ENCODE measurements at regions not wholly inside any gene's neighbourhood (a gene's known extent, or its start where the extent isn't known, plus 50 kb on each side); places are given as distances from the start of the nearest gene placed in this dataset.
A peak's percentile ranks its signal among the peaks of the same experiment; 100 is the strongest.

- H3K4me1 ChIP-seq = no peaks in the 10 kb centered on the region
- no peak for DNase-seq
- H3K4me3 ChIP-seq = no peak overlapping the region
- no peak overlapping the region for H3K27ac ChIP-seq
- no peaks in the 10 kb centered on the region for H3K36me3 ChIP-seq
- no peaks in the 10 kb centered on the region for H3K9me3 ChIP-seq (replicated peaks)
- no peaks in the 10 kb centered on the region for H3K27me3 ChIP-seq
Measured at GRCh38 chr12:127900386-127900785, 366.6 kb upstream of the TMEM132C start.

DNA sequence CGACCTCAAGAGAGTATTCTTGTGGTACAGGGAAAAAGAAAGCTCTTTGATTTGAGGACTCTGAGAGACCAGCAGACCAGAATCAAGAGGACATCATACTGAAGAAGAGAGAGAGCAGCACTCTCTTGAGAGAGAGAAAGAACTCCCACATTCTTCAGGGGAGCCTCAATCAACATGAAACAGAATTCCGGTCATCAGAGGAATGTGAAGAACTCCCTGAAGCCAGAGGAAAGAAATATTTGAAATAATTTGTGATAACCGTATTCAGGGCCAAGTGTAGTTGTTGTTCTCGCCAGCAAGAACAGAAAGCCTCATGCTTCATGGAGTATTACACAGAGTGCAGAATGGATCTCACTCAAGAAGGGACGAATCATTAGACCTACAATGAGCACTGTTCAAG is 363.8 kb upstream of the TMEM132C start:
- Histone ChIP-seq H3K4me1 (no peaks in the 10 kb centered on the region), H3K27me3 (no peaks in the 10 kb centered on the region), H3K9me3 (replicated peaks) (no peaks in the 10 kb centered on the region), H3K27ac (no peak overlapping the region), H3K4me3 (no peak overlapping the region), H3K36me3 (no peaks in the 10 kb centered on the region)
- DNase-seq = no peak

DNA sequence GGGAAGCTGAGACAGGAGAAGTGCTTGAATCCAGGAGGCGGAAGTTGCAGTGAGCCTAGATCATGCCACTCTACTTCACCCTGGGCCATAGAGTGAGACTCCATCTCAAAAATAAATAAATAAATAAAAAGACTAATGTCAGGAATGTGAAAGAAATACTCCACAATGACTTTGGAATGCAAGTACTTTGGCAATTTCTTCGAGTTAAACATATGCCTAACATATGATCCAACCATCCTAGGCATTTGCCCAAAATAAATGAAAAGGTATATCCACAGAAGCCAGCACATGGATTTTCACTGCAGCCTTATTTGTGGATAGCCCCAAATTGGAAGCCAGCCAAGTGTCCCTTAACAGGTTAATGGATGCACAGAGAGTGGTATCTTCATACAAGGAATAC is 357.9 kb upstream of the TMEM132C start:
- Histone ChIP-seq H3K27ac (no peak overlapping the region), H3K36me3 (no peaks in the 10 kb centered on the region), H3K4me3 (no peak overlapping the region), H3K4me1 (no peaks in the 10 kb centered on the region), H3K27me3 (no peaks in the 10 kb centered on the region), H3K9me3 (replicated peaks) (no peaks in the 10 kb centered on the region)
- DNase-seq = no peak

GRCh38 chr12:127911291-127911690 is 355.7 kb upstream of the TMEM132C start:
- DNase-seq = no peak
- Histone ChIP-seq H3K36me3 (no peaks in the 10 kb centered on the region), H3K9me3 (replicated peaks) (no peaks in the 10 kb centered on the region), H3K4me1 (no peaks in the 10 kb centered on the region), H3K27me3 (no peaks in the 10 kb centered on the region), H3K4me3 (no peak overlapping the region), H3K27ac (no peak overlapping the region)

DNA sequence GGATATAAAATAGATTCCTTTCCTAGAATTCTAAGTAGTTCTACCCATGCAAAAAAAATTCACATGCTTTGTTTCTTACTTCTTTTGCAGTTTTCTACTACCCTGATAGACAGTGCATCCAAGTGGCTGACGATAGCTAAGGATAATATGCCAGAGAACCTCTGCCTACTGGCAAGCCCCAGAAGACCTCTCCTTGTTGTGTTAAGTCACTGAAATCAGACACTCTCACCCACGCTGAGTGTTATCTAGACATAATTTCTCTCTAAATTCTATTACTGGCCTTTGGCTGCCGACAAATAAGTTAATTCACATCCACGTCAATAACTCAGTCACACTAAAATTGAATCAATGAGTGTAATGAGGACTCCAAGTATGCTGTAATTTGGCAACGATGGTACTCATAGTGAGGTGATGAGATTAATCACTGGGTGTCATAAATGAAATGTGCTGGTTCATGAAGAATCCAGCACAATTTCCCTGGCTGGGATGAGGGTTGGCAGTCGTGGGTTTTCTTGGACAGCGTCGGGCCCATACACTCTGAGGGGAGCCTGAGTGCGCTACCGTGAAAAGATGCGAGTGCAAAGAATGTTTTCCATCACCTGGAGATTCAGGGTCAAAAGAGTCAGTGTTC is 354.8 kb upstream of the TMEM132C start:
- Histone ChIP-seq H3K4me3 (no peak overlapping the region), H3K4me1 (no peaks in the 10 kb centered on the region), H3K9me3 (replicated peaks) (no peaks in the 10 kb centered on the region), H3K36me3 (no peaks in the 10 kb centered on the region), H3K27ac (no peak overlapping the region), H3K27me3 (no peaks in the 10 kb centered on the region)
- no peak for DNase-seq

DNA sequence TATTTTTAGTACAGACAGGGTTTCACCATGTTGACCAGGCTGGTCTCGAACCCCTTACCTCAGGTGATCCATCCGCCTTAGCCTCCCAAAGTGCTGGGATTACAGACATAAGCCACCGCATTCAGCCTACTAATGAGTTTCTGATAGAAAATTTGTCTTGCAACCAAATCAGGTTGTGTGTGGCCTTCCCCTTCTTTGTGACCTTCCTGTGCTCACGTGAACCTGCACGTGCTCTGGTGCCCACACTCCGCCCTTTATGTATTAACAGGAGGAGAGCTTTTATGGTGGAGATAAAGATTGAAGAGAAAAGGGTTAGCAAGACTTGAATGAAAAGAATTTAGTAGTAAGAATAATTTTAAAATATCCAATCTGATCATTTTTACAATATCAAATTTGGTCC is 343.5 kb upstream of the TMEM132C start:
- Histone ChIP-seq H3K9me3 (replicated peaks) (no peaks in the 10 kb centered on the region), H3K27ac (no peak overlapping the region), H3K4me3 (no peak overlapping the region), H3K27me3 (no peaks in the 10 kb centered on the region), H3K36me3 (no peaks in the 10 kb centered on the region), H3K4me1 (peaks cover 2% of the 10 kb centered on the region)
- no peak for DNase-seq

DNA sequence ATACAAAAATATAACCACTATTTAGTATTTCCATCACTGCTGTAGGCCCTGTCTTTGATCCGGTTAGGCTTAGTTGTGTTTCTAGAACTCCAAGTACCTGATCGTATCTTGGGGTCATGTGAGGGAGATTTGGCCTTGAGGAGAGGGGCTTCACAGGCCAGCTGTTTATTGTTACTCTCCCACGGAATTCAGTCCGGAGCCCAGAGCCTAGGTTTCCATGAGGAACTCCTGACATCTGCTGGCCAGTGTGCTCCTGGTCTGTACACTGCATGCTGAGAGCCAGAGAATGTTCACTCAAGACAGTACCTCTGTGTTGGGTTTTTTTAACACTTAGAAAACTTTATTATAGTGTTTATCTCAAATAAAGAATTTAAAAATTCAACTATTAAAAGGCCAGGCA is 341.0 kb upstream of the TMEM132C start:
- no peaks in the 10 kb centered on the region for H3K36me3 ChIP-seq
- H3K27ac ChIP-seq = no peak overlapping the region
- H3K9me3 ChIP-seq (replicated peaks) = no peaks in the 10 kb centered on the region
- H3K4me3 ChIP-seq = no peak overlapping the region
- DNase-seq = peak; percentile 22 to 67
- no peaks in the 10 kb centered on the region for H3K27me3 ChIP-seq
- peaks cover 7% of the 10 kb centered on the region for H3K4me1 ChIP-seq

DNA sequence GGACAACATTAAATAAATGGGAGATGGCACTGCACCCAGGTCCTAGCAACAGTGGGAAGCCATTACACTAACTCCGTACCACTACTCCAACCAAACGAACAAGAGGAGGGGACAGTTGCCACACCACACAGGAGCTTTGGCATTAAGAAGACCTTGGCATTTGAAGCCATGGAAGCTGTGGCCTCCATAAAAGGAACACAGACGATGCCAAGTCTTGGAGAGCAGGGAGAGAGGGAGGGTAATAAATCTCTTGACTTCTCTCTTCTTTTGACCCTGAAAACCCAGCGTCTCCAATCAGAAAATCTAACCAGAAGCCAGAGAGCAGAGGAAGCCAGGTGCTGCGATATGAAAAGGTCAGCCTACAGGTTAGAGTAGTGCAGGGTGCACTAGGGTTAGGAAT is 338.8 kb upstream of the TMEM132C start:
- DNase-seq = no peak
- no peak overlapping the region for H3K27ac ChIP-seq

GRCh38 chr12:127928615-127929571 is 338.1 kb upstream of the TMEM132C start:
- no peaks in the 10 kb centered on the region for H3K36me3 ChIP-seq
- DNase-seq = peak in 1 of 2 experiments; percentile 9
- H3K27me3 ChIP-seq = no peaks in the 10 kb centered on the region
- H3K27ac ChIP-seq = no peak overlapping the region
- H3K4me1 ChIP-seq = peaks cover 7% of the 10 kb centered on the region
- no peaks in the 10 kb centered on the region for H3K9me3 ChIP-seq (replicated peaks)
- no peak overlapping the region for H3K4me3 ChIP-seq

More for the DNA sequence above, 338.8 kb upstream of the TMEM132C start:
- peaks cover 7% of the 10 kb centered on the region for H3K4me1 ChIP-seq
- H3K4me3 ChIP-seq = no peak overlapping the region
- H3K36me3 ChIP-seq = no peaks in the 10 kb centered on the region
- no peaks in the 10 kb centered on the region for H3K27me3 ChIP-seq
- H3K9me3 ChIP-seq (replicated peaks) = no peaks in the 10 kb centered on the region

DNA sequence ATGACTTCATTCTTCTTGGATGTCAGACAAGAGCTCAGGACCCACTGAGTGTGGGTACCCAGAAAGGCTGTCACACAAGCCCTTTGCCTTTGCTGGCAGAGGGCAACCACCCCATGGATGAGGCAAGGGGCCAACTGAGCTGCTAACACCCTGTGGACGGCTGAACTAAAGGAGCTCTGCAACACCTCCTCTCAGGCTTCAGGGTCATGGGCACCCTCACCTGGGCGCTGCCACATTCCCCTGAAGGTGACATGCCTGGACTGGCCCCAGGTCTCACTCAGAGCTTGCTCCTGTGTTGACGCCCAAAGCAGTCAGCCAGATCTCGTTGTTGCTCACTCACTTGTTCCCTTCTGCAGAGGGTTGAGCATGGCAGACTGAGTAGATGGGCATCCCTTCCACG is 336.8 kb upstream of the TMEM132C start:
- DNase-seq = no peak
- no peak overlapping the region for H3K4me3 ChIP-seq
- no peak overlapping the region for H3K27ac ChIP-seq
- H3K36me3 ChIP-seq = no peaks in the 10 kb centered on the region
- no peaks in the 10 kb centered on the region for H3K9me3 ChIP-seq (replicated peaks)
- no peaks in the 10 kb centered on the region for H3K27me3 ChIP-seq
- H3K4me1 ChIP-seq = peaks cover 7% of the 10 kb centered on the region

- no peak overlapping the region for H3K4me3 ChIP-seq
- DNase-seq = no peak
- H3K9me3 ChIP-seq (replicated peaks) = no peaks in the 10 kb centered on the region
- no peak overlapping the region for H3K27ac ChIP-seq
- no peaks in the 10 kb centered on the region for H3K4me1 ChIP-seq
- no peaks in the 10 kb centered on the region for H3K27me3 ChIP-seq
- H3K36me3 ChIP-seq = no peaks in the 10 kb centered on the region
Measured at GRCh38 chr12:127934409-127934808, 332.6 kb upstream of the TMEM132C start.

GRCh38 chr12:127936463-127936862 is 330.5 kb upstream of the TMEM132C start:
- Histone ChIP-seq H3K36me3 (no peaks in the 10 kb centered on the region), H3K4me1 (no peaks in the 10 kb centered on the region), H3K9me3 (replicated peaks) (no peaks in the 10 kb centered on the region), H3K27me3 (no peaks in the 10 kb centered on the region), H3K4me3 (no peak overlapping the region), H3K27ac (no peak overlapping the region)
- no peak for DNase-seq

GRCh38 chr12:127941332-127941731 is 325.6 kb upstream of the TMEM132C start:
- Histone ChIP-seq H3K4me3 (no peak overlapping the region), H3K4me1 (no peaks in the 10 kb centered on the region), H3K9me3 (replicated peaks) (no peaks in the 10 kb centered on the region), H3K27ac (no peak overlapping the region), H3K27me3 (no peaks in the 10 kb centered on the region), H3K36me3 (no peaks in the 10 kb centered on the region)
- no peak for DNase-seq

- Histone ChIP-seq H3K9me3 (replicated peaks) (no peaks in the 10 kb centered on the region), H3K36me3 (no peaks in the 10 kb centered on the region), H3K4me1 (no peaks in the 10 kb centered on the region), H3K27me3 (no peaks in the 10 kb centered on the region), H3K4me3 (no peak overlapping the region), H3K27ac (no peak overlapping the region)
- no peak for DNase-seq
Measured at GRCh38 chr12:127942981-127943380, 324.0 kb upstream of the TMEM132C start.

- no peak overlapping the region for H3K4me3 ChIP-seq
- no peaks in the 10 kb centered on the region for H3K27me3 ChIP-seq
- no peak for DNase-seq
- no peak overlapping the region for H3K27ac ChIP-seq
- no peaks in the 10 kb centered on the region for H3K9me3 ChIP-seq (replicated peaks)
- H3K36me3 ChIP-seq = no peaks in the 10 kb centered on the region
- no peaks in the 10 kb centered on the region for H3K4me1 ChIP-seq
Measured at GRCh38 chr12:127943481-127944210, 323.3 kb upstream of the TMEM132C start.

All from SJCRH30 (cell line).